ENCODE measurements at regions not wholly inside any gene's neighbourhood (a gene's known extent, or its start where the extent isn't known, plus 50 kb on each side); places are given as distances from the start of the nearest gene placed in this dataset.

DNA sequence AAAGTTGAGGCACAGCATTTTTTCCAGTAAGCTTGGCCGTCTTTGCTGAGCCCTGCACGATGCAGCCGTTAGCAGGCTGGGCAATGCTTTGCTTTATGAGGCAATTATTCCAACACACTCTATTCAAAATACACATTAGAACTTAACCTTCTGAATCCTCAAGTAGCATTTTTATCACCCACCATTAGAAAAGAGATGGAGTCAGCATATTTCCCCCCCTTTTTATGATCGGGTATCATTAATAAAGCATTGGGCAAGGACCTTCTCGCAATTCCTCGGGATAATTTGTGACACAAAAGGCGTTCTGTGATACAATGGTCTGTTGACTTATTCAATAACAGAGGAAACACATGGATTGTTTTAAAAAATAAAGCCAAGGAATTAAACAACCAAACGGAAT lies 374.5 kb upstream of the RBFOX1 start:
- intact Hi-C loops (cut with micrococcal nuclease) = no loop called here
- no peak for ATAC-seq
- no peak for DNase-seq

DNA sequence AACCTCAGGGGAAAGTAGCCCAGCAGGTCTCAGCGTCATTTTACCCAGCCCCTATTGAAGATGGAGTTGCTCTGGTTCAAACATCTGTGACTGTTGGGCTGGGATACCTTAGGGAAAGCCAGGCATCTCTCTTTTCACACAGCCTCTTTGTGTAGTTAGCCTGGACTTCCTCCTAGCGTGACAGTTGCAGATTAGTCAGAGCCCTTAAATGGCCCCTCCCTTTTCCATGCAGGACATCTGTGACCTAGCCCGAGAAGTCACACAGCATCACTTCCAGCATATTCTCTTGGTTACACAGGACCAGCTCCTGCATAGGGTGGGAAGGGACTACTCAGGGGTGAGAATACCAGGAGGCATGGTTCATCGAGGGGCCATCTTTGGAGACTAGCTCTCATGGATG lies 375.0 kb upstream of the RBFOX1 start:
- DNase-seq (no peak), ATAC-seq (no peak)
- intact Hi-C loops (cut with micrococcal nuclease) = no loop called here

DNA sequence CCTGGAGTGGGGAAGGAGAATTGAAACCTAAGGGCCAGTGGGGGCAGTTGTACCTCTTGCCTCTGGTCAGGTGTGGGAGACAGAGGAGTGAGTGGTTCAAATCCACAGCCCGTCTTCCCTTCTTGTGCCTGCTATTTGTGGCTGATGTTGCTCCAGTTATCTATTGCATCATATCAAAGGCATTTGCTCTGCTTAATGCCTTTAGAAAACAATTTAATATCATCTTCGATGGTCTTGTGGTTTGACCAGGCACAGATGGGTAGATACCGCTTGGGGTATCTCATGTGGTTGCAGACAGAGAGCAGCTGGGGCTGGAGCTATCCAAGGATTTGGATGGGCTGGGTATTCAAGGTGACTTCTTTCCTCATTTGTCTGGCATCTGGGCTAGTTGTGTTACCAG lies 376.1 kb upstream of the RBFOX1 start:
- no peak for ATAC-seq
- no peak for DNase-seq
- intact Hi-C loops (cut with micrococcal nuclease) = no loop called here

DNA sequence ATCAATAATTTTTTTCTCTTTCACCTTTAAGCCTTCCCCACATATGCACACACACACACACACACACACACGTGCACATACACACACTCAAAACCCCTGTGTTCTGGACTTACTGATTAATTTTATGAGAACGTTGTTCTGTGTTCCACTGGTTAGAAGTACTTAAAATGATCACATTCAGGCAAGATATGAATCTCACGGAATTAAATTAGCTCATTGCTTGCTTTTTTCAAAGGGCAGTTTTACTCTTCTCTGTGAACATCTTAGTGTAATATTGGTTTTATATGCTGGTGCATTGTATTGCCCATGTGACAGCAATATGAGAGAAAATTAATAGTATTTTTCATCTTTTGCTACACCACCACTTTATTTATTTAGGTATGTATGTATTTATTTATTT lies 377.3 kb upstream of the RBFOX1 start:
- DNase-seq (no peak), ATAC-seq (no peak)
- intact Hi-C loops (cut with micrococcal nuclease) = no loop called here

DNA sequence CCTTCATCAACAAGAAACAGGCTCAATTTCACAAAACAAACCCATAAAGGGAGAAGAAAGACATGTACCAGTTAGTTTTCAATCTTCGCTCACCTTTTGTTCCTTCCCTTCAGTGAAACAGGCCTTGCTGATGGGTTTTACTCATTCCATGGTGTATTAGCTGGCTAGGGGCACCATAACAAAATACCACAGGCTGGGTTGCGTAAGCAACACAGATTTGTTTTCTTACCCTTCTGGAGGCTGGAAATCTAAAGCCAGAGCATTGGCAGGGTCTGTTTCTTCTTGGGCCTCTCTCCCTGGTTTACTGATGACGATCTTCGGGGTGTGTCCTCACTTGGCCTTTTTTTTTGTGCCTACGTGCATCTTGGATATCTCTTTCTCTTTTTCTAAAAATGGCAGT lies 383.4 kb upstream of the RBFOX1 start:
- DNase-seq = no peak
- no peak for ATAC-seq
- intact Hi-C loops (cut with micrococcal nuclease) = no loop called here

DNA sequence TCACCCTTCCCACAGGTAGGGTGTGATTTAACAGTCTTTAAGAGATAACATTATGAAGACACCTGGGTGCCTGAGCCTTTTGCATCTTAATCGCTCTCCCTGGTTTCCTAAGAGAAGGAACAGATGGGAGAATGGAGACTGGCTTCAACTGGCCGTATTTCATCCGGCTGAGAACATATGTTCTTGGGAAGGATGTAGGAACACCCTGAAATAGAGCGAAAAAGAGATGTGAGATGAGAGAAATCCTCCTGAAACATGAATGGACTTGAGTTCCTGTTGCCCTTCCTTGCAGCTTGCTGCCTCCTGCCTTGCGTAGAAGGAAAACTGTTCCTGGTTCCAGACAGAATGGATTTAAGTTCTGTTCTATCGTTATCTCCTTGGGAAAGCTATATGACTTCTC lies 385.4 kb upstream of the RBFOX1 start:
- intact Hi-C loops (cut with micrococcal nuclease) = no loop called here
- no peak for ATAC-seq
- DNase-seq = no peak

DNA sequence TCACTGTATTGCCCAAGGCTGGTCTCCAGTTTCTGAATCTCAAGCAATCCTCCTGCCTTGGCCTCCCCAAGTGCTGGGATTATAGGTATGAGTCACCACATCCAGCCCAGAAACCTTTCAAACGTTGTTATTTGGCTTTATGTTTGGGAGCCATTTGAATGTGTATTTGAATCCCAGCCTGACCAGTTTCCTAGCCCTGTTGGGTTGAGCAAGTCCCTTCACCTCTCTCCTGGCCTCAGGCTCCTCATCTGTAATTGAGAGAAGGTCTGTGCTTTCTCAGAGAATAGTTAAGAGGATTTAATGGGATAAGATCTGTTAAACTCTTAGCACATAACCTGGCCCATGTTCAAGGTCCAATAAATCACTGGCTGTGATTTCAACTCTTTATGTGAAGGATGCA lies 385.8 kb upstream of the RBFOX1 start:
- ATAC-seq (no peak), DNase-seq (no peak)
- intact Hi-C loops (cut with micrococcal nuclease) = no loop called here

DNA sequence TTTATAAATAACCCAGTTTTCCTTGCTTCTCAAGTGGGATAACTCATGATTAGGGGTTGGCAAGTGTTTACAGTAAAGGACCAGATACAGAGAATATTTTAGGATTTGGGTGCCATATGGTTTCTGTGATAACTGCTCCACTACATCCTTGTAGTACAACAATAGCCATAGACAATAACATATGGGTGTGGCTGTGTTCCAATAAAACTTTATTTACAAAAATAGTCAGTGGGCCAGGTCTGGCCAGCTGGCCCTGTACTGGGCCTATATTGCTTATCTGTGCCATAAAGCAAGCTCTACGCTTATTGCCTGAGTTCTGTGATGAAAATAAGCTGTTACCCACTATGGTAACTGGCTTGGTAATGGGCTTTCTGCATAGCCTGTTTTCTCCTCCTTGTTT lies 386.5 kb upstream of the RBFOX1 start:
- ATAC-seq (no peak), DNase-seq (no peak)
- intact Hi-C loops (cut with micrococcal nuclease) = no loop called here

DNA sequence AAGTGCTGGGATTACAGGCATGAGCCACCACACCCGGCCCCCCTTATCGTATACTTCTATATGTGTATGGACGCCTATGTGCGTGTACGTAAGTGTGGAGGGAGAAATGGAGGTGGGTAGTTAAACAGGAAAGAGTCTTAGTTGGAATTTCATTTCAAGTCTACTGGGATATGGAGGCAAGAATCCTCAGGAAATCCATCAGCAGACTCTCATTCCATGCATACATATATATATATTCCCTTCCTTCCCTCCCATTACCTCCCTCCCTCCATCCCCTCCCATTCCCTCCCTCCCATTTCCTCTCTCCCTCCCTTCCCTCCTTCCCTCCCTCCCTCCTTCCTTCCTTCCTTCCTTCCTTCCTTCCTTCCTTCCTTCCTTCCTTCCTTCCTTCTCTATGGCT lies 391.7 kb upstream of the RBFOX1 start:
- no peak for DNase-seq
- no peak for ATAC-seq
- intact Hi-C loops (cut with micrococcal nuclease) = no loop called here

DNA sequence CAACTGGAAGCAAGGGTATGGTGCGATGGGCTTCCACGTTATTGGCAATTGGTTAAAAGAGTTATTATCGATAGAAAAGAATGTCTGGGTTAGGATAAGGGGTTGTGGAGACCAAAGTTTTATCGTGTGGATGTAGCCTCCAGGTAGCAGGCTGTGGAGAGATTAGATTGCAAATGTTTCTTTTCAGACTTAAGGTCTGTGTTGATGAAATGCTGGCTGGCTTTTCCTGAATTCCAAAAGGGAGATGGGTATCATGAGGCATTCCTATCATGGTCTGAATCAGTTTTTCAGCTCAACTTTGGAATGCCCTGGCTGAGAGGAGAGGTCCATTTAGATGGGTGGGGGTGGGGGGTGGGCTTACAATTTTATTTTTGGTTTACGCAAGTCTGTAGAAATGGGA lies 395.0 kb upstream of the RBFOX1 start:
- ATAC-seq = no peak

DNA sequence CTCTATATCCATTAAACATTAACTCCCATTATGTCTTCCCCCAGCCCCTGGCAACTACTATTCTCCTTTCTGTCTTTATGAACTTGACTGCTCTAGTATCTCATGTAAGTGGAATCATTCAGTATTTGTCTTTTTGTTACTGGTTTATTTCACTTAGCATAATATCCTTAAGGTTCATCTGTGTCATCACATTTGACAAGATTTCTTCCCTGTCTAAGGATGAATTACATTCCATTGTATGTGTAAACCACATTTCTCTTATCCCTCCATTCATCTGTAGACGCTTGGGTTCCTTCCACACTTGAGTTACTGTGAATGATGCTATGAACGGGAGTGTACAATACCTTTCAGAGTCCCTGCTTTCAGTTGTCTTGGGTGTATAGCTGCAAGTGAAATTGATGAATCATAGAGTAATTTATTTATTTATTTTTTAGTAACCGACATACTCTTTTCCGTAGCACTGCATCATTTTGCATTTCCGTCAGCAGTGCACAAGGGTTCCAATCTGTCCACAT lies 399.7 kb upstream of the RBFOX1 start:
- ATAC-seq = no peak
- DNase-seq = no peak
- intact Hi-C loops (cut with micrococcal nuclease) = no loop called here

More for the DNA sequence above, 395.0 kb upstream of the RBFOX1 start:
- intact Hi-C loops (cut with micrococcal nuclease) = no loop called here
- no peak for DNase-seq

DNA sequence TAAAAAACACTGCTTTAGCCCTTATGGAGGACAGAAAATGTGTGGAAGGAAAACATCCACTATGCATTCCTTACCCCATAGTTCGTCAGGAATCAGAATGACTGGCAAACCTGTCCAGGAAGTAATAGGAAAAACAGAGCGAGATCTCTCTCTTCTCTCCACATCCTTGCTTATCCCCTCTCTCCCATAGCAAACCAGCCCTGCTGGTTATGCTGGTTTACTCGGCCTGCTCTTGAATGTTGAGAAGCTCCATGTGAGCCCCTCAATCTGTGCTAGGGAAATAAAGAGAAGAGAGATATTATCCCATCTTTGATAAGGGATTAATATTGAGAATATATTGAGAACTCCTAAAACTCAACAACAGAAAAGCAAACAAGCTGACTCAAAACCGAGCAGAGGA lies 402.8 kb upstream of the RBFOX1 start:
- ATAC-seq (no peak), DNase-seq (no peak)
- intact Hi-C loops (cut with micrococcal nuclease) = no loop called here

DNA sequence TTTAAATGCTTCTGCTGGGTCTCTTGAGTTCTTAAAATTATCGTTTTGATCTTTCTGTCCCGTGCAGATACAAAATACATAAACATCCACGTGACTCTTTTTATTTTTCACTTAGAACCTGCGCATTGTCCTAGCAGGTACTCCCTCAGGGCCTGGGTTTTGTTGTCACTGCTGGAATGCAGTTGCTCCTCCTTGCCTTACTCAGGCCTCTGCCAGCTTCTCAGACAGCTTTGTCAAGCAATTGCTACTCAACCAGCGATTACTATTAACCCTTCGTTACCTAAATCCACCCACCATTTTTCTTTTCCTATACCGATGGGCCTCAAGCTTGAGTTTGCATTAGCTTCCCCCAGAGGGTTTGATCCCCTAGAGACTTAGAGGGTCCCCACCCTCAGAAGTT lies 405.9 kb upstream of the RBFOX1 start:
- DNase-seq (no peak), ATAC-seq (no peak)
- intact Hi-C loops (cut with micrococcal nuclease) = no loop called here

DNA sequence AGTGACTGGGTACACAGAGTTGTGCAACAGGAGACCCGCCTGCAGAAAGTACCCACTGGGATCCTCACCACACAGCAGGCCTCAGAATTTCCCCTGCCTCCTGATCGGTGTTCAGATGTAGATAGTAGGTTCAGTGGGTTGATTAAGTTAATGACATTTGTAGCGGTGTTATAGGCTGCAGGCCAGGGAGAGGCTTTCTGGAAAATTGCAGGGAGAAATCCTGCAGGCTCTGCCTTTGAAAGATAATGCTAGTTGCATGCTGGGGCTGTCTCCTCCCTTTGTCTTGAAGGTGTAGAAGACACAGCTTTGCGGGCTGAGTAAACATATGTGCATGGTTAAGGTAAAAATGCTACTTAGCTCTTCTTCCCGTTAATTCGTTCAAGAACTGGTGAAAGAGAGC lies 406.3 kb upstream of the RBFOX1 start:
- no peak for ATAC-seq

DNA sequence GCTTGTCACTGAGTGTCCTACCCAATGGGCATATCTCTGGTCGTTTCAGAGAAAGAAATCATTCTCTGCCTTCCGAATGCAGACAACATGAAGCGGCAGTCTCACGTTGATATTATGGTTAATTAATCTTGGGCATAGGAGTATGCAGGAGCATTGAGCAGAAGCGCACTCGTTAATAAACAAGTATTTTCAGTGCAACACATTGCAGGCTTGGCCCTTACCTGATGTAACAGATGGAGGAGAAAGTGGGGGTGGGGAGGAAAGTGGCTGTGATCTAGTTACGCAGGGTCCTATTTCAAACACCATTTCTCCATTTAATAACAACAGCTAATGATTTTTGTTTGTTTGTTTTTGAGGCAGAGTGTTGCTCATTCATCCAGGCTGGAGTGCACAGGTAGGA lies 414.0 kb upstream of the RBFOX1 start:
- ATAC-seq (no peak), DNase-seq (no peak)
- intact Hi-C loops (cut with micrococcal nuclease) = no loop called here

More for the DNA sequence above, 406.3 kb upstream of the RBFOX1 start:
- intact Hi-C loops (cut with micrococcal nuclease) = no loop called here
- no peak for DNase-seq

DNA sequence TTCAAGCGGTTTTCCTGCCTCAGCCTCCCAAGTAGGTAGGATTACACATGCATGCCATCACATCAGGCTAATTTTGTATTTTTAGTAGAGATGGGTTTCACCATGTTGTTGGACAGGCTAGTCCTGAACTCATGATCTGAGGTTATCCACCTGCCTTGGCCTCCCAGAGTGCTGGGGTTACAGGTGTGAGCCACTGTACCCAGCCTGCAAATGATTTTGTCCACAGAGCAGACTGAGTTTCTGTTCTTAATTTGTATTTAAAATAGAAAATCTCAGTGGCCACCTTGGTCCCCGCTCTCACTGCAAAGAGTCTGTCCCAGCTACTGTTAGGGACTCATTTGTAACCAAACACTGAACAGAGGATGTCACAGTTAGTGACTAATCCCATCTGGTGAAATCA lies 415.7 kb upstream of the RBFOX1 start:
- intact Hi-C loops (cut with micrococcal nuclease) = no loop called here
- DNase-seq (no peak), ATAC-seq (no peak)

DNA sequence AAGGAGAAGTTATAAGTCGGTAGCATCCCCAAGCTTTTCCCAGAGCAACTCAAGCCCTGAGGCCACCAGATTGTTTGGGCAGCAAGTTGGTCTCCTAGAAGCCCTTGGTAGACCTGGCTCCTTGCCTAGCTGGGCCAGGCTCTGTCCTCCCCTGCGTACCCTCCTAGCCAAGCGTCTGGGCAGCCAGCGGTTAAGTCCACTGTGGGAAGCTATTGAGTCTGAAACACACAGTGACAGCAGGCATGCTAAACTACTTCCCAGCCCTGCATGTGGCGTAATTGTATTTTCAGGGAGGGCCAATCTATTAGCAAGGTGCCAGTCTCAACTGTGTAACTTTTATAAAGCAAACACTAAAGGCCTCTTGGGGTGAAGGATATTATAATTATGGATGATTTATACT lies 419.1 kb upstream of the RBFOX1 start:
- DNase-seq (no peak), ATAC-seq (no peak)
- intact Hi-C loops (cut with micrococcal nuclease) = no loop called here

DNA sequence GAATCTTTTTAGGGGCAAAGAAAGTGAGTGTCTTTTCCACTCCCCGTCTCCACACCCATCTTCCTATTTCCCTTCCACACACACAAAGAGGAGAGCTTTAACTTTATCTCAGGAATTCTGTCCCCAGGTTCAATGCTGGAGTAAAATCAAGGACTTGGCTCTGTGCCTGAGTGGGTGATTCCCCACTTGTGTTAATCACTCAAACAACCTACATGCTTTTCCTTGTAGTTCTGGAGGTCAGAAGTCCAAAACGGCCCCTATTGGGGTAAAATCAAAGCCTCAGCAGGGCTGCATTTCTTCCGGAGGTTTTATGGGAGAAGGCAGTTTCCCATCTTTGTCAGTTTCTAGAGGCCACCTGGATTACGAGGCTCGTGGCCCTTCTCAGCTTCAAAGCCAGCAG lies 422.3 kb upstream of the RBFOX1 start:
- ATAC-seq = no peak
- intact Hi-C loops (cut with micrococcal nuclease) = no loop called here
- no peak for DNase-seq

DNA sequence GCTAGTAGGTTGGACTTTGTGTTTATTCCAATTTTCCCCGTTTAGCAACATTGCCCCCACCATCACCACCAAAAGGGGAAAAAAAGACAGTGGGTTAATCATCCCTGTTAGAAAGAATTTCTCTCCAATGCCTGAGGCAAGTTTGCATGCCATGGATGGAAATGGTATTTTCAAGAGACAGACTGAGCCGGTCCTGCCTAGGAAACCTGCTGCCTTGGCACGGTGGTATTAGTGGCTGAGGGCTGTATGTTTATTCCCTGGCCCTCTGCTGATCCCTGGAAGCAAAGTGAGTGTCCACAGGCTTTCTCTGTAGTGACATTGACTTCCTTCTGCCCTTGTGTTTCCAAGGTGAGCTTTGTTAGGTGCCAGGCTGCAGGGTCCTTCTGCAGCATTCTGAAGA lies 427.0 kb upstream of the RBFOX1 start:
- ATAC-seq (no peak), DNase-seq (no peak)
- intact Hi-C loops (cut with micrococcal nuclease) = no loop called here

DNA sequence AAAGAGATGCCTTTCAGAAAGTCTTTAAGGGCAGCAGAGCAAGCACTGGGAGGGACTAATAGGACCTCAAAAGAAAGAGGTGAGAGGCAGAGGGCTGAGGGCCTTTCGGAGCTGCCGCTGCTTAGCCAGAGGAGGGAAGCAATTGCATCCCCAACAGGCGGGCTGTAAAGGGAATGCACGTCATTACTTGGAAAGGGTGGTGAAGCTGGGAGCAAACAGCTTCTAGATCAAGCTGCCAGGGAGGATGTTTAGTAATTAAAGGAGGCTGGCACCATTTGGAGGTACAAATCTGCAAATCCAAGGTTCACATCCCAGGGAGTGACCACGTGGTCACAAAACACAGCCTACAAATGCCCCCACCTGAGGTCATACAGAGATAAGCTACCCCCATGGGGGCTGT lies 429.0 kb upstream of the RBFOX1 start:
- intact Hi-C loops (cut with micrococcal nuclease) = no loop called here
- ATAC-seq (no peak), DNase-seq (no peak)

DNA sequence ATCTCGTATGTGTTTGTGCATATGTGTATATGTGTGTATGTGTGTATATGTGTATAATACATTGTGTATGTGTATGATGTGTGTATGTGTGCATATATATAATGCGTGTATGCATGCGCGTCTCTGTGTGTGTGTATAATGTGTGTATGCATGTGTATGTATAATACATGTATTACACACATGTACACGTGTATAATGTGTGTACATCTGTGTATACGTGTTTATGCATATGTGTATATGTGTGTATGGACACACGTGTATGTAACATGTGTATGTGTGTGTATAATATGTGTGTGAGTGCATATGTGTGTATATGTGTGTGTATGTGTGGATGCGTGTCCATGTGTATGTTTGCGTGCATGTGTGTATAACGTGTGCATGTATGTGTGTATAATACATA lies 433.7 kb upstream of the RBFOX1 start:
- DNase-seq (no peak), ATAC-seq (no peak)
- intact Hi-C loops (cut with micrococcal nuclease) = no loop called here

DNA sequence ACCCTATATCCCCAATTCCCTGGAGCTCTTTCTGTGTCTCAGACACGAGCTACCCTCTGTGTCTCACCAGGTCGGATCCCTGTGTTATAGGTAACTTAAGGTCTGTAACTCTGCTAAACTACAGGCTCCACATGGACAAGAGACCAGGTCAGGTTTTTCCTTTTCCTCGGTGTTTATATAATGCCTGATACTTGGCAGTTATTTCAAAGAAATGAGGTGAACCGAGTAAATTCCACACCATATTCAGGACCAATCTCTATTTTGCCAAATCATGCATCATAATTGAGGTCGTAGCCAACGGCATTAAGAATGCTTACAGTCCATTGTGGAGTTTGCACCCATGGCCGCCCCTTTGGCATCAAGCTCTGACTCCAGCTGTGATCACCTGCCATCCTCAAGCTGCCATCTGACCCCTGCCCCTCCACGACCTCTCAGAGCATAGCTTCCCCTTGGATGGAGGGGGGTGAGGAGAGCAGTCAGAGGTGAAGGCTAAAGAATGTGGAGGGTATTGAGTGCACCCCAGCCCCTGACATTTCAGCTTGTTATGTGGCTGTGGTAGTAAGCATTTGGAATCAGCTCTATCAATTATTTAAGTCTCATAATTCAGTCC lies 434.7 kb upstream of the RBFOX1 start:
- intact Hi-C loops (cut with micrococcal nuclease) = no loop called here
- DNase-seq (no peak), ATAC-seq (no peak)
